Spleen (tissue), 11 donors: ENCODE measurements at regions not wholly inside any gene's neighbourhood (a gene's known extent, or its start where the extent isn't known, plus 50 kb on each side); places are given as distances from the start of the nearest gene placed in this dataset.

Source experiments
- DNase-seq: peaks from one replicate; pipeline ENCODE4 v3.0.0-alpha.2; 2020
- H3K27ac ChIP-seq, 8 donors: fragments of 200-600 bp; sonication (generic) in 7 of 8; 1 replicate in 4 of 8; 2 replicates in 4 of 8; pipeline versions ENCODE4 v1.5.0 to v1.8.0; 2016 to 2021; ENCODE audit warnings: inconsistent platforms in 4 of 8, mild to moderate bottlenecking in 4 of 8, moderate library complexity in 1 of 8
- H3K27me3 ChIP-seq, 7 donors: fragments of 200-600 bp; sonication (generic) in 6 of 7; replicated peaks in 1 of 7; 1 replicate in 4 of 7; 2 replicates in 3 of 7; pipeline versions ENCODE4 v1.5.0 to v1.8.0; 2016 to 2021; ENCODE audit warnings: inconsistent platforms in 3 of 7, mild to moderate bottlenecking in 1 of 7
- H3K36me3 ChIP-seq, 6 donors: fragments of 200-600 bp; sonication (generic) in 5 of 6; 1 replicate in 4 of 6; 2 replicates in 2 of 6; pipeline versions ENCODE4 v1.5.0 to v1.8.0; 2016 to 2021; ENCODE audit warnings: inconsistent platforms in 2 of 6
- H3K4me1 ChIP-seq, 6 donors: fragments of 200-600 bp; sonication (generic) in 5 of 6; 1 replicate in 3 of 6; 2 replicates in 3 of 6; pipeline versions ENCODE4 v1.5.0 to v1.8.0; 2016 to 2021; ENCODE audit warnings: inconsistent platforms in 3 of 6
- H3K4me3 ChIP-seq, 8 donors: fragments of 200-600 bp; sonication (generic) in 7 of 8; 1 replicate in 4 of 8; 2 replicates in 4 of 8; pipeline versions ENCODE4 v1.5.0 to v1.8.0; 2016 to 2021; ENCODE audit warnings: inconsistent platforms in 4 of 8, mild to moderate bottlenecking in 4 of 8, moderate library complexity in 2 of 8
- H3K9me3 ChIP-seq, 8 donors: fragments of 200-600 bp; sonication (generic) in 7 of 8; 1 replicate in 4 of 8; 2 replicates in 4 of 8; pipeline versions ENCODE4 v1.5.0 to v1.8.0; 2016 to 2021; ENCODE audit warnings: inconsistent platforms in 4 of 8
- POLR2A ChIP-seq, 3 donors: fragments of 450-650 bp; IDR thresholded peaks; one replicate each; pipeline ENCODE4 v1.5.1; 2017; ENCODE audit warnings: antibody characterized with exemption in 3 of 3, mild to moderate bottlenecking in 1 of 3
- POLR2AphosphoS5 ChIP-seq, 3 donors: sonication (generic); formaldehyde crosslinking; IDR thresholded peaks; one replicate each; pipeline ENCODE4 v1.5.1; 2017; ENCODE audit warnings: antibody characterized with exemption in 3 of 3
- WGBS, 5 donors: extraction: QIAGEN DNeasy Blood & Tissue Kit in 3 of 5; methylation state at CpG; one replicate each; pipeline versions ENCODE4 v1.1.5 to v1.1.7; 2013 to 2018; 5-methylcytosine and 5-hydroxymethylcytosine counted together
- intact Hi-C: fragments of 100-400 bp; cut with DNase I; formaldehyde crosslinking; loops from one replicate; pipeline ENCODE4 v1.15.0; 2023; ENCODE audit warnings: low total_unique reads
- TF ChIP-seq, protein P1 (sequence below), 11 experiments: fragments of 200-600 bp in 7 of 11; fragments of 450-650 bp in 4 of 11; sonication (generic) in 4 of 11; IDR thresholded peaks in 8 of 11; conservative IDR thresholded peaks in 3 of 11; 1 replicate in 7 of 11; 2 replicates in 4 of 11; pipeline versions ENCODE4 v1.4.0 to v1.8.0; 2016 to 2021; ENCODE audit warnings: antibody characterized with exemption in 11 of 11, inconsistent platforms in 4 of 11, mild to moderate bottlenecking in 1 of 11
- donor health status: healthy with polysubstance abuse.
- donor health status: DM: no; HTN: no; CAD: no; lungs with moderate emphysema.
- donor health status: DM: no; HTN: no; CAD: no.
- donor health status: Bipolar disorder and iron deficiency.
- donor health status: healthy.
- donor health status: DM: no; HTN: no; CAD: no.
- donor health status: DM: yes; HTN: yes; CAD: no.

DNA sequence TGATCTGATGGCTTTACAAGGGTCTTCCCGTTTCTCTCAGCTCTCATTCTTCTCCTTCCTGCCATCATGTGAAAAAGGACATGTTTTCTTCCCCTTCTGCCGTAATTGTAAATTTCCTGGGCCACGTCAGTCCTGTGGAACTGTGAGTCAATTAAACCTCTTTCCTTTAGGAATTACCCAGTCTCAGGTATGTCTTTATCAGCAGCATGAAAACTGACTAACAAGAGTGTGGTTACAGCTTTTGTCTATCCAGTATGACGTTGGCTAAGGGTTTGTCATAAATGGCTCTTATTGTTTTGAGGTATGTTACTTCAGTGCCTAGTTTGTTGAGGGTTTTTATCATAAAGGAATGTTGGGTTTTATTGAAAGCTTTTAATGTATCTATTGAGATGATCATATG is 501.6 kb downstream of the CAAP1 start:
- Histone ChIP-seq H3K27ac (no peak overlapping the region), H3K27me3 (no peaks in the 10 kb centered on the region), H3K4me1 (no peaks in the 10 kb centered on the region), H3K4me3 (no peak overlapping the region), H3K36me3 (no peaks in the 10 kb centered on the region), H3K9me3 (peaks cover 0 to 41% (median 23%) of the 10 kb centered on the region in 8 donors)
- TF ChIP-seq, protein P1, sequence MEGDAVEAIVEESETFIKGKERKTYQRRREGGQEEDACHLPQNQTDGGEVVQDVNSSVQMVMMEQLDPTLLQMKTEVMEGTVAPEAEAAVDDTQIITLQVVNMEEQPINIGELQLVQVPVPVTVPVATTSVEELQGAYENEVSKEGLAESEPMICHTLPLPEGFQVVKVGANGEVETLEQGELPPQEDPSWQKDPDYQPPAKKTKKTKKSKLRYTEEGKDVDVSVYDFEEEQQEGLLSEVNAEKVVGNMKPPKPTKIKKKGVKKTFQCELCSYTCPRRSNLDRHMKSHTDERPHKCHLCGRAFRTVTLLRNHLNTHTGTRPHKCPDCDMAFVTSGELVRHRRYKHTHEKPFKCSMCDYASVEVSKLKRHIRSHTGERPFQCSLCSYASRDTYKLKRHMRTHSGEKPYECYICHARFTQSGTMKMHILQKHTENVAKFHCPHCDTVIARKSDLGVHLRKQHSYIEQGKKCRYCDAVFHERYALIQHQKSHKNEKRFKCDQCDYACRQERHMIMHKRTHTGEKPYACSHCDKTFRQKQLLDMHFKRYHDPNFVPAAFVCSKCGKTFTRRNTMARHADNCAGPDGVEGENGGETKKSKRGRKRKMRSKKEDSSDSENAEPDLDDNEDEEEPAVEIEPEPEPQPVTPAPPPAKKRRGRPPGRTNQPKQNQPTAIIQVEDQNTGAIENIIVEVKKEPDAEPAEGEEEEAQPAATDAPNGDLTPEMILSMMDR (IDR thresholded peaks at IDR 0.05 in 8 of 11, conservative IDR thresholded peaks at IDR 0.05 in 3 of 11), result no peak
- WGBS, 5 donors, result 57 to 82% (median 67%) methylated on average over 4 of the region's 4 CpGs
- DNase-seq, result no peak
- intact Hi-C loops, result no loop called here

DNA sequence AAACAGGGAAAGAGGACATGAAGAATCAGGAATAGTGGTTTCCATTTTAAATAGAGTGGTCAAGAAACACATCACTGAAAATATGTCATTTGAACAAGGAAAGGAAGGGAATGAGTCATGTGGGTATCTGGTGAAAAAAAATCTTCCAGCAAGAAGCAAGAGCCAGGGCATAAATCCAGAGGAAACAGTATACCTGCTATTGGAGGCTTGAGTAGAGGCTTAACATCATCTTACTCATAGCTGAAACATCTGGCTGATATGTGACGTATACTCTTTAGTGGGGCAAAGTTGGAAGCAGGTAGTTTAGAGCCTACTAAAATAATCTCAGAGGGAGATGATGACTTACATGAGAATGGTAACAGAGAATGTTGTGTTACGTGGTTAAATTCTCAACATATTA is 517.2 kb downstream of the CAAP1 start:
- Histone ChIP-seq H3K4me1 (no peaks in the 10 kb centered on the region), H3K36me3 (no peaks in the 10 kb centered on the region), H3K9me3 (peaks cover 0 to 14% (median 6%) of the 10 kb centered on the region in 8 donors), H3K27ac (no peak overlapping the region), H3K4me3 (no peak overlapping the region), H3K27me3 (no peaks in the 10 kb centered on the region)
- intact Hi-C loops, result no loop called here
- 80 to 95% (median 89%) methylated on average over 2 of the region's 2 CpGs for WGBS, 5 donors
- no peak for DNase-seq
- TF ChIP-seq, protein P1 (IDR thresholded peaks at IDR 0.05 in 8 of 11, conservative IDR thresholded peaks at IDR 0.05 in 3 of 11), result no peak
- TF ChIP-seq POLR2AphosphoS5 (IDR thresholded peaks at IDR 0.05) (no peak), POLR2A (IDR thresholded peaks at IDR 0.05) (no peak)

DNA sequence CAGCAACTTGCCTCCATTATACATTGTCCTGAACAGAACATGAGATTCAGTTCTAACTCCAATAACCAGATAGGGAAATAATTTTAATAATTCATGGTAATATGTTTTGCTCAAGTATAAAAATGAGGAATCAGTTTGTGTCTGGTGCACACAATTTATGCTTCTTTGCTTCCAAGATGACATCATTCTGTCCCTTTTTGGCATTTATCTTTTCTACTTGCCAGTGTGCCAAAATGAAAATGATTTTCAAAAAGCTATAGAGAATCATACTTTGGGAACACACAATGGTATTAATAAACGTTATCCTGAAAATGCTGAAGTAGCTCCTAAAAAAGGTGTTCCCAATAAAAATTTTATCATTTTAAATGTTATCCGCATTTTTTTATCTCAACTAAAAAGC is 519.0 kb downstream of the CAAP1 start:
- no peaks in the 10 kb centered on the region for H3K36me3 ChIP-seq

DNA sequence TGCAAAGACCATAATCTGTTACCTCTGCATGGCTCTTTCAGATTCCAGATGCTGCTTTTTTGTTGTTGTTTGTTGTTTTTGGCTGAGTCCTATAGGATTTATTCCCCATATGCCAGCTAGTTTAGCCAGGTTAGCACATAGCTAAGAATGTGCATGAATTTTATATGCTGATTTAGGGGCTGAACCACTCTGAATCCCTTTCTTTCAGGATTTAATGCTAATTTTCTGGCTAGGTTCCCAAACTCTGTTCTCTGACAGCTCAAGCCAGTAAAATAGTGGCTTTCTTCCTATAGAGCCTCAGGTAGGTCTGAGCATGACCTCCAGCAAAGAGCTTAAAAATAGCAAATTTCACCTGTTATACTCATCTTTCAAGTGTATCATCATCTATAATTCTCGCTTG is 521.4 kb downstream of the CAAP1 start:
- intact Hi-C loops, result no loop called here

More for the DNA sequence above, 519.0 kb downstream of the CAAP1 start:
- Histone ChIP-seq H3K9me3 (peaks cover 0 to 12% (median 6%) of the 10 kb centered on the region in 8 donors), H3K27ac (no peak overlapping the region), H3K4me3 (no peak overlapping the region), H3K4me1 (no peaks in the 10 kb centered on the region), H3K27me3 (no peaks in the 10 kb centered on the region)
- no peak for DNase-seq
- TF ChIP-seq POLR2A (IDR thresholded peaks at IDR 0.05) (no peak), POLR2AphosphoS5 (IDR thresholded peaks at IDR 0.05) (no peak)
- TF ChIP-seq, protein P1 (IDR thresholded peaks at IDR 0.05 in 8 of 11, conservative IDR thresholded peaks at IDR 0.05 in 3 of 11), result no peak
- intact Hi-C loops, result no loop called here
- 83 to 93% (median 89%) methylated on average over 2 of the region's 2 CpGs for WGBS, 5 donors

More for the DNA sequence above, 521.4 kb downstream of the CAAP1 start:
- no peak for DNase-seq
- Histone ChIP-seq H3K27ac (no peak overlapping the region), H3K27me3 (no peaks in the 10 kb centered on the region), H3K9me3 (no peaks in the 10 kb centered on the region), H3K36me3 (no peaks in the 10 kb centered on the region), H3K4me1 (no peaks in the 10 kb centered on the region), H3K4me3 (no peak overlapping the region)
- no peak for TF ChIP-seq POLR2AphosphoS5 (IDR thresholded peaks at IDR 0.05)
- TF ChIP-seq, protein P1 (IDR thresholded peaks at IDR 0.05 in 8 of 11, conservative IDR thresholded peaks at IDR 0.05 in 3 of 11), result no peak
- no peak for TF ChIP-seq POLR2A (IDR thresholded peaks at IDR 0.05)
- 77 to 91% (median 87%) methylated on average over 1 of the region's 1 CpG for WGBS, 5 donors
